Calu3 (cell line): ENCODE measurements at regions not wholly inside any gene's neighbourhood (a gene's known extent, or its start where the extent isn't known, plus 50 kb on each side); places are given as distances from the start of the nearest gene placed in this dataset.
"Not testable (repeated sequence)": the region's sequence is repeated elsewhere in the genome, so short reads cannot be mapped to it uniquely, and the experiment has no call there.

ENCODE experiments used
- BruUV-seq: library from RNA; stranded (reverse); fragments of 400-500 nt; replicated peaks from 2 replicates; lab custom pipeline; 2021; lab: Mats Ljungman, UMichigan
- CTCF ChIA-PET: fragments of 300-600 bp; sonication (Branson Sonifier 250); formaldehyde crosslinking; loops from one replicate; lab custom pipeline; 2022; ENCODE audit warnings: antibody characterized with exemption; lab: Charles Lee
- DNase-seq: peaks from one replicate; pipeline ENCODE4 v3.0.0; 2022
- H3K27ac Mint-ChIP-seq: one replicate; pipeline ENCODE4 v1.8.0; 2022; ENCODE audit warnings: mixed read lengths; ENCODE audit not compliant: unreplicated experiment
- H3K27me3 Mint-ChIP-seq: one replicate; pipeline ENCODE4 v1.8.0; 2022; ENCODE audit warnings: mixed read lengths; ENCODE audit not compliant: unreplicated experiment
- H3K36me3 Mint-ChIP-seq: one replicate; pipeline ENCODE4 v1.8.0; 2022; ENCODE audit warnings: mild to moderate bottlenecking, moderate library complexity, mixed read lengths; ENCODE audit not compliant: insufficient read depth, unreplicated experiment
- H3K4me1 Mint-ChIP-seq: one replicate; pipeline ENCODE4 v1.8.0; 2022; ENCODE audit warnings: mild to moderate bottlenecking, low read depth, mixed read lengths; ENCODE audit not compliant: unreplicated experiment
- H3K4me3 Mint-ChIP-seq: one replicate; pipeline ENCODE4 v1.8.0; 2022; ENCODE audit warnings: mild to moderate bottlenecking, low read depth, moderate library complexity, mixed read lengths; ENCODE audit not compliant: unreplicated experiment
- H3K9me3 Mint-ChIP-seq: one replicate; pipeline ENCODE4 v1.8.0; 2022; ENCODE audit warnings: low read depth, mixed read lengths; ENCODE audit not compliant: unreplicated experiment
- CTCF ChIP-seq: fragments of 200-600 bp; IDR thresholded peaks from one replicate; pipeline ENCODE4 v1.8.0; 2022; ENCODE audit warnings: antibody characterized with exemption; ENCODE audit not compliant: unreplicated experiment
- intact Hi-C: fragments of 100-400 bp; cut with micrococcal nuclease; formaldehyde crosslinking; loops from one replicate; pipeline ENCODE4 v1.10.0; 2022; ENCODE audit not compliant: unreplicated experiment

GRCh38 chr2:163909411-163910080 is 173.7 kb upstream of the FIGN start:
- CTCF ChIA-PET, result interaction anchor here (0.5 to 0.8 kb wide), 2 partner anchors 9 to 160 kb away, joined by 3 read pairs; no protein-coding TSS in a partner anchor

GRCh38 chr2:163906410-163906809 is 170.6 kb upstream of the FIGN start:
- Mint-ChIP-seq H3K4me1 (no peaks in the 10 kb centered on the region), H3K4me3 (no peak overlapping the region), H3K36me3 (no peaks in the 10 kb centered on the region), H3K27me3 (no peaks in the 10 kb centered on the region), H3K9me3 (peaks cover 1% of the 10 kb centered on the region), H3K27ac (no peak overlapping the region)
- DNase-seq, result no peak
- no peak for TF ChIP-seq CTCF
- CTCF ChIA-PET, result no interaction called here
- BruUV-seq, result no TSS peak
- intact Hi-C loops, result no loop called here

More at GRCh38 chr2:163909411-163910080, 173.7 kb upstream of the FIGN start:
- TF ChIP-seq CTCF, result no peak
- Mint-ChIP-seq H3K4me3 (no peak overlapping the region), H3K27ac (no peak overlapping the region), H3K9me3 (peaks cover 2% of the 10 kb centered on the region), H3K27me3 (no peaks in the 10 kb centered on the region), H3K36me3 (no peaks in the 10 kb centered on the region), H3K4me1 (no peaks in the 10 kb centered on the region)
- no TSS peak for BruUV-seq
- no peak for DNase-seq
- intact Hi-C loops, result no loop called here

- no peaks in the 10 kb centered on the region for H3K27me3 Mint-ChIP-seq
- no peak overlapping the region for H3K4me3 Mint-ChIP-seq
- BruUV-seq, result no TSS peak
- no peaks in the 10 kb centered on the region for H3K36me3 Mint-ChIP-seq
- DNase-seq, result no peak
- CTCF ChIA-PET, result no interaction called here
- no peak for TF ChIP-seq CTCF
- H3K27ac Mint-ChIP-seq, result no peak overlapping the region
- H3K4me1 Mint-ChIP-seq, result no peaks in the 10 kb centered on the region
- intact Hi-C loops, result no loop called here
- H3K9me3 Mint-ChIP-seq, result peaks cover 2% of the 10 kb centered on the region
Observed at GRCh38 chr2:163897799-163898198, 162.0 kb upstream of the FIGN start.

- H3K4me1 Mint-ChIP-seq, H3K9me3 Mint-ChIP-seq, CTCF ChIA-PET, BruUV-seq, H3K27me3 Mint-ChIP-seq, H3K36me3 Mint-ChIP-seq, H3K4me3 Mint-ChIP-seq, H3K27ac Mint-ChIP-seq, intact Hi-C loops, DNase-seq: not testable (repeated sequence)
Observed at GRCh38 chr2:163893444-163893843, 157.6 kb upstream of the FIGN start.

GRCh38 chr2:163888591-163888990 is 152.8 kb upstream of the FIGN start:
- no TSS peak for BruUV-seq
- Mint-ChIP-seq H3K4me1 (no peaks in the 10 kb centered on the region), H3K36me3 (no peaks in the 10 kb centered on the region), H3K4me3 (no peak overlapping the region), H3K9me3 (peaks cover 4% of the 10 kb centered on the region), H3K27ac (no peak overlapping the region), H3K27me3 (no peaks in the 10 kb centered on the region)
- intact Hi-C loops, result no loop called here
- CTCF ChIA-PET, result interaction anchor here (0.6 kb wide), 1 partner anchor 161 kb away, joined by 4 read pairs; no protein-coding TSS in a partner anchor
- no peak for TF ChIP-seq CTCF
- no peak for DNase-seq
